ENCODE measurements at regions not wholly inside any gene's neighbourhood (a gene's known extent, or its start where the extent isn't known, plus 50 kb on each side); places are given as distances from the start of the nearest gene placed in this dataset.

- TF ChIP-seq CTCF (conservative IDR thresholded peaks at IDR 0.05; ENCODE audit: low read depth, low read length) (no peak), RFX5 (IDR thresholded peaks at IDR 0.05; ENCODE audit: low read depth, low read length) (no peak), SMC3 (IDR thresholded peaks at IDR 0.05; ENCODE audit: low read depth, low read length) (no peak), POLR2A (IDR thresholded peaks at IDR 0.05; ENCODE audit: low read depth, low read length) (no peak), MXI1 (IDR thresholded peaks at IDR 0.05; ENCODE audit: borderline replicate concordance, low read depth, low read length) (no peak), FOS (IDR thresholded peaks at IDR 0.05; ENCODE audit: low read depth, low read length) (no peak)
These were observed 226.4 kb upstream of the AMIGO2 start for GRCh38 chr12:47306130-47306529.
